Thyroid gland (tissue), 4 donors: ENCODE measurements at regions not wholly inside any gene's neighbourhood (a gene's known extent, or its start where the extent isn't known, plus 50 kb on each side); places are given as distances from the start of the nearest gene placed in this dataset.

ENCODE experiments used
- DNase-seq, 2 donors: peaks; one replicate each; pipeline ENCODE4 v3.0.0-alpha.2; 2019
- H3K27ac ChIP-seq, 3 donors: fragments of 200-600 bp; sonication (generic); 1 replicate in 2 of 3; 2 replicates in 1 of 3; pipeline ENCODE4 v1.5.1; 2016 to 2019; ENCODE audit warnings: mild to moderate bottlenecking in 1 of 3, moderate library complexity in 1 of 3
- H3K27me3 ChIP-seq: fragments of 200-600 bp; sonication (generic); one replicate; pipeline ENCODE4 v1.5.1; 2019
- H3K36me3 ChIP-seq, 2 donors: fragments of 200-600 bp; sonication (generic); one replicate each; pipeline ENCODE4 v1.5.1; 2016 to 2019
- H3K4me1 ChIP-seq, 2 donors: fragments of 200-600 bp; sonication (generic); one replicate each; pipeline ENCODE4 v1.5.1; 2017 to 2019
- H3K4me3 ChIP-seq, 3 donors: fragments of 200-600 bp; sonication (generic); replicated peaks in 1 of 3; 1 replicate in 2 of 3; 2 replicates in 1 of 3; pipeline ENCODE4 v1.5.1; 2016; ENCODE audit warnings: mild to moderate bottlenecking in 1 of 3
- H3K9me3 ChIP-seq: fragments of 200-600 bp; sonication (generic); one replicate; pipeline ENCODE4 v1.5.1; 2017
- POLR2A ChIP-seq, 2 donors: fragments of 450-650 bp; IDR thresholded peaks; one replicate each; pipeline ENCODE4 v1.6.1; 2017; ENCODE audit warnings: antibody characterized with exemption in 2 of 2, mild to moderate bottlenecking in 2 of 2, moderate library complexity in 1 of 2
- WGBS, 2 donors: methylation state at CpG; one replicate each; pipeline ENCODE4 v1.1.5; 2017; 5-methylcytosine and 5-hydroxymethylcytosine counted together
- intact Hi-C: fragments of 100-400 bp; cut with DNase I; formaldehyde crosslinking; loops from one replicate; pipeline ENCODE4 v1.15.1; 2023
- TF ChIP-seq, protein P1 (sequence below), 6 experiments: fragments of 200-600 bp in 3 of 6; fragments of 450-650 bp in 3 of 6; sonication (generic) in 3 of 6; IDR thresholded peaks; one replicate each; pipeline ENCODE4 v1.5.1; 2016 to 2019; ENCODE audit warnings: antibody characterized with exemption in 6 of 6, mild to moderate bottlenecking in 2 of 6, inconsistent platforms in 1 of 6, moderate library complexity in 1 of 6

DNA sequence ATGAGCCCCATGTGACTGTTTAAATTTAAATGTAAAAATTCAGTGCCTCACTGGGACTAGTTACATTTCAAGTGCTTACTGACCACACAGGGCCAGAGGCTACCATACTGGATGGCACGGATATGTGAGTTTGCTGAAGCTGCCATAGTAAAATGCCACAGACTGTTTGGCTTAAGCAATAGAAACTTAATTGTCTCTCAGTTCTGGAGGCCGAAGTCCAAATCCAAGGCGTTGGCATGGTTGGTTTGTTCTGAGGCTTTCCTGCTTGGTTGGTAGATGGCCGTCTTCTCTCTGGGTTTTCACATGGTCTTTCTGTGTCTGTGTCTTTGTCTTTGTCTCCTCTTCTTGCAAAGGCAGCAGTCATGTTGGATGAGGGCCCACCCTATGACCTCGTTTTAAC lies 878.9 kb upstream of the RBFOX1 start:
- no peaks in the 10 kb centered on the region for H3K36me3 ChIP-seq
- 83 to 94% methylated on average over 5 of the region's 5 CpGs for WGBS, 2 donors

DNA sequence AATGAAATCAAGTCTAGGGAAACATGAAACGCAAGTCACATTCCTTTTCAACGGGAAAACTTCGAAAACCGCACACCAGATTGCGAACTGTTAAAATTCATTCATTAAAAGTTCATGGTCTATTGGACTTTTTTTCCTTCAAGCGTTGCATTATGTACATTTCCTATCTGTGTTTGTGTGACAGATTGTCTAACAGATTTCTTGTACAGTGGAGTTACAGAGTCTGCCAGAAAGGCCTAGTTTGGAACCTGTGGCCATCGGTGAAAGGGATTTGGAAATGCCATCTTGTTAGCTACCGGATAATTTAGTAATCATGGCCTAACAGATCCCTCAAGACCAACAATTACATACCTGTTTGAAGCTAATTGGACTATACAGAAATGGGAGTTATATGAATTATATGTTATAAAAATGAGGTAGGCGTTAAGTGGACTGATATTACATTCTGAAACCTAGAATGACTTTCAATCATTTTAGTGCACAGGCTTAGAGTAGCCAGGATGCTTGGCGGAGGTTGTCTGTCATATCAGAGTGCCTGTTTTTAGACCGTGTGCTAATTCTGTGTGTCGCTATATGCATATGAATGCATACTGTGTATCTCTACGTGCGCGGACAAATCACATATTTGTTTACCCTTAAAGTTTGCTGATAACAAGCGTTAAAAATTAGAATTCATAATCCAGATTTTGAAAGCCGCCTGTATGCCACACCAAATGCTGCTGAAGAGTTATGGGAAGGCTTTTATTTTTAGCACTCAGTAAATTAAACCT lies 885.4 kb upstream of the RBFOX1 start:
- Histone ChIP-seq H3K27me3 (no peaks in the 10 kb centered on the region), H3K36me3 (no peaks in the 10 kb centered on the region), H3K4me1 (no peaks in the 10 kb centered on the region), H3K9me3 (no peaks in the 10 kb centered on the region), H3K4me3 (no peak overlapping the region), H3K27ac (no peak overlapping the region)
- DNase-seq: no peak
- WGBS, 2 donors: 90 to 92% methylated on average over 17 of the region's 17 CpGs
- intact Hi-C loops: no loop called here
- no peak for TF ChIP-seq POLR2A (IDR thresholded peaks at IDR 0.05)
- TF ChIP-seq, protein P1, sequence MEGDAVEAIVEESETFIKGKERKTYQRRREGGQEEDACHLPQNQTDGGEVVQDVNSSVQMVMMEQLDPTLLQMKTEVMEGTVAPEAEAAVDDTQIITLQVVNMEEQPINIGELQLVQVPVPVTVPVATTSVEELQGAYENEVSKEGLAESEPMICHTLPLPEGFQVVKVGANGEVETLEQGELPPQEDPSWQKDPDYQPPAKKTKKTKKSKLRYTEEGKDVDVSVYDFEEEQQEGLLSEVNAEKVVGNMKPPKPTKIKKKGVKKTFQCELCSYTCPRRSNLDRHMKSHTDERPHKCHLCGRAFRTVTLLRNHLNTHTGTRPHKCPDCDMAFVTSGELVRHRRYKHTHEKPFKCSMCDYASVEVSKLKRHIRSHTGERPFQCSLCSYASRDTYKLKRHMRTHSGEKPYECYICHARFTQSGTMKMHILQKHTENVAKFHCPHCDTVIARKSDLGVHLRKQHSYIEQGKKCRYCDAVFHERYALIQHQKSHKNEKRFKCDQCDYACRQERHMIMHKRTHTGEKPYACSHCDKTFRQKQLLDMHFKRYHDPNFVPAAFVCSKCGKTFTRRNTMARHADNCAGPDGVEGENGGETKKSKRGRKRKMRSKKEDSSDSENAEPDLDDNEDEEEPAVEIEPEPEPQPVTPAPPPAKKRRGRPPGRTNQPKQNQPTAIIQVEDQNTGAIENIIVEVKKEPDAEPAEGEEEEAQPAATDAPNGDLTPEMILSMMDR (IDR thresholded peaks at IDR 0.05): no peak

More for the DNA sequence above, 878.9 kb upstream of the RBFOX1 start:
- no peak overlapping the region for H3K4me3 ChIP-seq
- no peak overlapping the region for H3K27ac ChIP-seq
- DNase-seq: no peak
- no peaks in the 10 kb centered on the region for H3K27me3 ChIP-seq
- H3K9me3 ChIP-seq: no peaks in the 10 kb centered on the region
- H3K4me1 ChIP-seq: no peaks in the 10 kb centered on the region
- TF ChIP-seq, protein P1 (IDR thresholded peaks at IDR 0.05): no peak
- no peak for TF ChIP-seq POLR2A (IDR thresholded peaks at IDR 0.05)
- intact Hi-C loops: no loop called here

DNA sequence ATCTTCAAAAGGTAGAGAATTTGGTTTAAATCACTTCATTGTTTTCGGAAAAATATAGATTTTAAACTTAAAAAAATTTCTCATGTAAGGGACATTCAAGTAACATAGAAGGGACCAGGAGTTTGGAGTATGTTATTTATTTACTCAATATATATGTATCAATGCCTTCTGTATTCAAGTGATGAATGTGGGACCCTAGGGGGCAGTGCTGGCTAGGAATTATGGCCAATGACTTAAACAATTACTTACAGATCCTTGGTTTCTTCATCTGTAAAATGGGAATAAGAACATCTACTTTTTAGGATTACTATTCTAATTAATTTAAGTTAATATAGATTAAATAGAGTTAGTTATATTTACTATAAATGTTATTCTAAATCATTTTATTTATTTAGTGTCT lies 886.3 kb upstream of the RBFOX1 start:
- 94 to 98% methylated on average over 1 of the region's 1 CpG for WGBS, 2 donors
- Histone ChIP-seq H3K4me3 (no peak overlapping the region), H3K4me1 (no peaks in the 10 kb centered on the region), H3K27ac (no peak overlapping the region), H3K27me3 (no peaks in the 10 kb centered on the region), H3K9me3 (no peaks in the 10 kb centered on the region), H3K36me3 (no peaks in the 10 kb centered on the region)
- no peak for DNase-seq
- intact Hi-C loops: no loop called here
- TF ChIP-seq, protein P1 (IDR thresholded peaks at IDR 0.05): no peak
- TF ChIP-seq POLR2A (IDR thresholded peaks at IDR 0.05): no peak

DNA sequence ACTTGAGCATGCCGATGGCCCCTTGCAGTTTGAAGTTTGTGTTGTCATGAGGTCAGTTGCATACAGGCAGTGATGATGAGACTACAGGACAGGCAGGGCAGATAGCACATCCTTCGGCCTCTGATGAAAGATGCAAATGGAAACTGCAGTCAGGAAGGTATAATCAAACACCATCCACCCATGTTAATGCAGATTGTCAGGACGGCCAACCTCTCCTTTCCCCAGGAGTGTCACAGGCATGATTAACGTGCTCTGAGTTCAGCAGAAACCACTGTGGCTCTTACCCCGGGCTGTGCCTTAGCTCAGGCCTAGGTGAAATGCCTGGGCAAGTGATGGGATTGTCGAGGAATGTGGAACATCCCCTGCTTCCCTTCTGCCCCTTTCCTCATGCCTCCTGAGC lies 893.5 kb upstream of the RBFOX1 start:
- WGBS, 2 donors: 28 to 42% methylated on average over 6 of the region's 6 CpGs
- TF ChIP-seq, protein P1 (IDR thresholded peaks at IDR 0.05): no peak
- no peak for TF ChIP-seq POLR2A (IDR thresholded peaks at IDR 0.05)

DNA sequence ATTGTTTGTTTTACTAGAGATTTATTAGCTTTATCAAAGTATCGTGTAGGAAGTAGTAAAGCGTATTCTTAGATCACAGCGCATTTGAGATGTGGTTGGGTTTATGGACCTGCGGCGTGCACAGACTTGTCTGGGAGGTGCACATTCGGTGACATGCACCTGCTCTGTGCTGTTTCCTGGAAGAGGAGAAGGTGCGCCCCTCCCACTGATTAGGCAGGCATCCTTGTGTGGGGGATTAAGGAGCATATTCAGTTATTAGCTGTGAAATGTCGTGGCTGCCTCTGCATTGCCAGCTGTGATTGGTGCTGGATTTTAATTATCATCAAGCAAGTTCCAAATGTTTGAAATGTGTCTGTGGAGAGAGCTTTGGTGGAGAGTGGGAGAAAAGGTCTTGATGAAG lies 903.8 kb upstream of the RBFOX1 start:
- H3K27me3 ChIP-seq: no peaks in the 10 kb centered on the region
- WGBS, 2 donors: 85 to 91% methylated on average over 8 of the region's 8 CpGs
- no peak overlapping the region for H3K27ac ChIP-seq
- no peaks in the 10 kb centered on the region for H3K36me3 ChIP-seq
- H3K4me1 ChIP-seq: no peaks in the 10 kb centered on the region
- no peak for DNase-seq
- TF ChIP-seq, protein P1 (IDR thresholded peaks at IDR 0.05): no peak
- TF ChIP-seq POLR2A (IDR thresholded peaks at IDR 0.05): no peak
- H3K4me3 ChIP-seq: no peak overlapping the region
- H3K9me3 ChIP-seq: no peaks in the 10 kb centered on the region
- intact Hi-C loops: no loop called here

More for the DNA sequence above, 893.5 kb upstream of the RBFOX1 start:
- Histone ChIP-seq H3K4me1 (no peaks in the 10 kb centered on the region), H3K9me3 (no peaks in the 10 kb centered on the region), H3K27me3 (no peaks in the 10 kb centered on the region), H3K27ac (no peak overlapping the region), H3K36me3 (no peaks in the 10 kb centered on the region), H3K4me3 (no peak overlapping the region)
- no peak for DNase-seq
- intact Hi-C loops: no loop called here
